Nephron (organoid): ENCODE measurements at regions not wholly inside any gene's neighbourhood (a gene's known extent, or its start where the extent isn't known, plus 50 kb on each side); places are given as distances from the start of the nearest gene placed in this dataset.

Source experiments
- H3K27ac Mint-ChIP-seq, 3 experiments: 2 replicates each; pipeline ENCODE4 v1.8.0; 2020; ENCODE audit warnings: mixed read lengths in 3 of 3, mild to moderate bottlenecking in 2 of 3, moderate library complexity in 1 of 3
- H3K27me3 Mint-ChIP-seq: 2 replicates; pipeline ENCODE4 v1.8.0; 2021; ENCODE audit warnings: low read depth, mild to moderate bottlenecking, moderate library complexity, mixed read lengths
- H3K36me3 Mint-ChIP-seq: 2 replicates; pipeline ENCODE4 v1.8.0; 2020; ENCODE audit warnings: low read depth, mixed read lengths
- H3K4me1 Mint-ChIP-seq: 2 replicates; pipeline ENCODE4 v1.8.0; 2020; ENCODE audit warnings: mixed read lengths
- H3K4me3 Mint-ChIP-seq, 3 experiments: 2 replicates each; pipeline ENCODE4 v1.8.0; 2020; ENCODE audit warnings: mild to moderate bottlenecking in 3 of 3, mixed read lengths in 3 of 3, moderate library complexity in 2 of 3
- H3K9me3 Mint-ChIP-seq: 2 replicates; pipeline ENCODE4 v1.8.0; 2020; ENCODE audit warnings: mixed read lengths
- TF ChIP-seq, protein P1 (sequence below), 3 experiments: fragments of 200-600 bp; sonication (generic); IDR thresholded peaks; one replicate each; pipeline ENCODE4 v1.5.0; 2021; ENCODE audit warnings: antibody characterized with exemption in 3 of 3; ENCODE audit not compliant: unreplicated experiment in 3 of 3

DNA sequence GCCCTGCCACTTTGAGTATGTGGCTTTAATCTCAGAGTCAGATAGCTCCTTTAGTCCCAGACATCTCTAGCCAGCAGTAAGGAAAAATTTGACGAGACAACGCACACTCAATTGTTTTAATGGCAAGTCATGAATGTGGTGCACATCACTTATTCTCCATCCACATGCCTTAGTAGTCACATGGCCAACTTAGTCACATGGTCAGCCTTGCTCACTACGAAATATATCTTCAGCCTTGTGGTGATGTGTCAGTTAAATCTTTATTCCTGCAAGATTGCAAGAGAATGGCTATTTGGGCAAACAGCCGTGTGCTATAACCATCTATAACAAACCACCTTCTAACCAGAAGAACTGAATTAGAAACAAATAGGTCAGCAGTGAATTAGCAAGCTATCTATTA lies 871.1 kb upstream of the CELF2 start:
- Mint-ChIP-seq H3K4me1 (no peaks in the 10 kb centered on the region), H3K27ac (no peak overlapping the region), H3K9me3 (no peaks in the 10 kb centered on the region), H3K27me3 (peaks cover 3% of the 10 kb centered on the region), H3K36me3 (no peaks in the 10 kb centered on the region), H3K4me3 (no peak overlapping the region)
- TF ChIP-seq, protein P1, sequence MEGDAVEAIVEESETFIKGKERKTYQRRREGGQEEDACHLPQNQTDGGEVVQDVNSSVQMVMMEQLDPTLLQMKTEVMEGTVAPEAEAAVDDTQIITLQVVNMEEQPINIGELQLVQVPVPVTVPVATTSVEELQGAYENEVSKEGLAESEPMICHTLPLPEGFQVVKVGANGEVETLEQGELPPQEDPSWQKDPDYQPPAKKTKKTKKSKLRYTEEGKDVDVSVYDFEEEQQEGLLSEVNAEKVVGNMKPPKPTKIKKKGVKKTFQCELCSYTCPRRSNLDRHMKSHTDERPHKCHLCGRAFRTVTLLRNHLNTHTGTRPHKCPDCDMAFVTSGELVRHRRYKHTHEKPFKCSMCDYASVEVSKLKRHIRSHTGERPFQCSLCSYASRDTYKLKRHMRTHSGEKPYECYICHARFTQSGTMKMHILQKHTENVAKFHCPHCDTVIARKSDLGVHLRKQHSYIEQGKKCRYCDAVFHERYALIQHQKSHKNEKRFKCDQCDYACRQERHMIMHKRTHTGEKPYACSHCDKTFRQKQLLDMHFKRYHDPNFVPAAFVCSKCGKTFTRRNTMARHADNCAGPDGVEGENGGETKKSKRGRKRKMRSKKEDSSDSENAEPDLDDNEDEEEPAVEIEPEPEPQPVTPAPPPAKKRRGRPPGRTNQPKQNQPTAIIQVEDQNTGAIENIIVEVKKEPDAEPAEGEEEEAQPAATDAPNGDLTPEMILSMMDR (IDR thresholded peaks at IDR 0.05; ENCODE audit: unreplicated experiment in 3 of 3): no peak

DNA sequence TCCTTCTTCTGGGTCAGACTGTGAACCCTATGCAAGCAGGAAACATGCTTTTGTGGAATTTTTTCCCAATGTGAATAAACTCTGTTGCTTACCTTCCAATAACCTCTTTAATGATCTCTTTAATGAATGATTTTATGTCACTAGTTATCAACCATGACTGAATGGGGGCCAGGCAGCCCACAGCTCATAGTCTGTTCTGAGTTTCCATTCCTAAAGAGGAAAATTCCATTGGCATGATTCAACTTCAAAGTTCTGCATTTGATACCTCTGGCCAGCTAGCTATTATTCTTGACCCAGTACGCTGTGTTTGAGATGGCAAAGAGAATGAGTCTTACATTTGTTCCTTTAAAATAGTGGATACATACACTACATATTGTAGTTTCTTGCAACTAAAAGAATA lies 867.8 kb upstream of the CELF2 start:
- no peaks in the 10 kb centered on the region for H3K9me3 Mint-ChIP-seq
- H3K27me3 Mint-ChIP-seq: peaks cover 3% of the 10 kb centered on the region
- TF ChIP-seq, protein P1 (IDR thresholded peaks at IDR 0.05; ENCODE audit: unreplicated experiment in 3 of 3): no peak
- no peaks in the 10 kb centered on the region for H3K36me3 Mint-ChIP-seq
- H3K4me3 Mint-ChIP-seq: no peak overlapping the region
- H3K4me1 Mint-ChIP-seq: no peaks in the 10 kb centered on the region
- H3K27ac Mint-ChIP-seq: peak overlapping the region in 1 of 3 experiments; percentile 17

DNA sequence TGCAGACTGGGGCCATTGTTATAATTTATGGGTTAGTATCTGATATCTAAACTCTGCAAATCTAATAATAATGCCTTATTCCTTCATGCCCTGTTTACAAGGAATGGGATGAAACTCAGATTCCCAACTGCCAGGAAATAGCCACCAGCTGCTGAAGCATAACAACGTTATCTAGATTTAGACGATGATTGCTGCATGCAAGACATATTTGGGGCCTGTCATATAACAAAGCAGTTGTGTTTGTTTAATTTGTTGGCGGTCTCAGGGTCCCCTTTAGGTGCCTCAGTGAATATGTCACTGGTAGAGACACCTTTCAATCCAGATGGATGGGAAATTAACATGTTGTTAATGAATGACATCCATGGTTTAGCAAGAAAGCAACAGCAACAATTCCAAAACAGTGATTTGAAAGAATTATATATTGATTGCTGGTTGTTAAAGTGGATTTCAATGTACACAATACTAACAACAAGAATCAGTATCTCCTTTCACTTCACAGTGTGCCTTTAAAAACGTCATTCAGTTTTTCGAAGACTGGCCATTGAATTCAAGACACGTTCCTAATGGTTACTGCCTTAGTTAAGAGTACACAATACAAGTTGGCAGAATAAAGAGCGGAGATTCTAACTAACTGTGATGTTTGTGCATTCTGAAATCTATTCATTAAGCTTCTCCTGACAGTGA lies 860.6 kb upstream of the CELF2 start:
- Mint-ChIP-seq H3K4me1 (no peaks in the 10 kb centered on the region), H3K4me3 (no peak overlapping the region), H3K9me3 (peaks cover 12% of the 10 kb centered on the region), H3K36me3 (peaks cover 4% of the 10 kb centered on the region), H3K27ac (no peak overlapping the region), H3K27me3 (no peaks in the 10 kb centered on the region)
- TF ChIP-seq, protein P1 (IDR thresholded peaks at IDR 0.05; ENCODE audit: unreplicated experiment in 3 of 3): no peak

DNA sequence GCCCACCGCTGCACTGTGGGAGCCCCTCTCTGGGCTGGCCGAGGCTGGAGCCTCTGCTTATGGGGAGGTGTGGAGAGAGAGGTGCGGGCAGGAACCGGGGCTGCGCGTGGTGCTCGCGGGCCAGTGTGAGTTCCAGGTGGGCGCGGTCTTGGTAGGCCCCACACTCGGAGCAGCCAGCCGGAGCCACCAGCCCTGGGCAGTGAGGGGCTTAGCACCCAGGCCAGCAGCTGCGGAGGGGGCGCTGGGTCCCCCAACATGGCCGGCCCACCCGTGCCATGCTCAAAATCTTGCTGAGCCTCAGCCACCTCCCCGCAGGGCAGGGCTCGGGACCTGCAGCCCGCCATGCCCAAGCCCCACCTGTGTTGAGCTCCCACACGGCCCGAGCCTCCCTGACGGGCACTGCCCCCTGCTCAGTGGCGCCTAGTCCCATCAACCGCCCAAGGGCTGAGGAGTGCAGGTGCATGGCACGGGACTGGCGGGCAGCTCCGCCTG lies 856.8 kb upstream of the CELF2 start:
- no peak overlapping the region for H3K27ac Mint-ChIP-seq
- TF ChIP-seq, protein P1 (IDR thresholded peaks at IDR 0.05; ENCODE audit: unreplicated experiment in 3 of 3): no peak
- H3K4me1 Mint-ChIP-seq: no peaks in the 10 kb centered on the region
- H3K36me3 Mint-ChIP-seq: peaks cover 4% of the 10 kb centered on the region
- H3K9me3 Mint-ChIP-seq: peaks cover 15% of the 10 kb centered on the region
- H3K4me3 Mint-ChIP-seq: no peak overlapping the region
- no peaks in the 10 kb centered on the region for H3K27me3 Mint-ChIP-seq

DNA sequence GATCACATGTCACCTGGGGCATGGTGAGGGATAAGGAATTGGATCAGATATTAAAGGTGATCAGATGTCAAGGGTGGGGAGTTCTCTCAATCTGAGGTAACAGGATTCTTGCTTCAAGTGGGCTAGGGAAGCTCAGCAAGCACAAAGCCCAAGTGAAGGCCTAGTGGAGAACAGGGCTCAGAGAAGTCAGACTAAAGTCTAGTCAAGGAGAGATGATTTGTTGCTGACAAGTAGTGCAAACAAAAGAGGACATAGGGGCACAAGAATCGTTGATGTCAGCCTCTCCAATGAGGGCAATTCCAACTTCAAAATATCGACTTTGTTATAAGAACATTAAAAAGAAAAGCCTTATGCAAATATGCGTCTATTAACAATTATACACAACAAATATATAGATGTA lies 852.8 kb upstream of the CELF2 start:
- H3K9me3 Mint-ChIP-seq: peaks cover 11% of the 10 kb centered on the region
- TF ChIP-seq, protein P1 (IDR thresholded peaks at IDR 0.05; ENCODE audit: unreplicated experiment in 3 of 3): no peak
- H3K27me3 Mint-ChIP-seq: no peaks in the 10 kb centered on the region
- peaks cover 4% of the 10 kb centered on the region for H3K36me3 Mint-ChIP-seq
- no peak overlapping the region for H3K4me3 Mint-ChIP-seq
- H3K4me1 Mint-ChIP-seq: no peaks in the 10 kb centered on the region
- H3K27ac Mint-ChIP-seq: no peak overlapping the region

DNA sequence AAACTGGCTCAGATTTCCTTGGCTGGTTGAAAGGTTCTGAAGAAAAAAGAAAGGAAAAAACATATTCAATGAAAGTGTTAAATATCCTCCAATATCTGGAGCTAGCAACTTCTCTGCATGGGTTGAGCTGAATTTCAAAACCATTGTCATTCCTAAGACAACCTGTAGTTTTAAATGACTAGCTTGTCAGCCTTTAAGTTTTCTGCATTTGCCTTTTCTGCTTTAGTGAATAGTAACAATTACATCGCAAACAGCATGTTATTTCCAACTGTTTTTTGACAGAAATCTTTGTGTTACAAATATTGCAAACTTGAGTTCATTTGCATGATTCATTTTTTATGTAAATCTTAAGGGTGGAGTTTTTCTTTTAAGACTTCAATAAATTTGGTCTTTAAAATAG lies 852.3 kb upstream of the CELF2 start:
- Mint-ChIP-seq H3K27ac (no peak overlapping the region), H3K27me3 (no peaks in the 10 kb centered on the region), H3K4me1 (no peaks in the 10 kb centered on the region), H3K36me3 (no peaks in the 10 kb centered on the region), H3K4me3 (no peak overlapping the region), H3K9me3 (peaks cover 6% of the 10 kb centered on the region)
- TF ChIP-seq, protein P1 (IDR thresholded peaks at IDR 0.05; ENCODE audit: unreplicated experiment in 3 of 3): no peak
